CD4-positive, alpha-beta T cell treated with Interleukin-2 at 100 ng/mL for 4 hours (primary cell): ENCODE measurements at regions not wholly inside any gene's neighbourhood (a gene's known extent, or its start where the extent isn't known, plus 50 kb on each side); places are given as distances from the start of the nearest gene placed in this dataset.

ENCODE experiments used
- DNase-seq: peaks from one replicate; pipeline ENCODE4 v3.0.0-alpha.2; 2020; ENCODE audit warnings: low spot score

DNA sequence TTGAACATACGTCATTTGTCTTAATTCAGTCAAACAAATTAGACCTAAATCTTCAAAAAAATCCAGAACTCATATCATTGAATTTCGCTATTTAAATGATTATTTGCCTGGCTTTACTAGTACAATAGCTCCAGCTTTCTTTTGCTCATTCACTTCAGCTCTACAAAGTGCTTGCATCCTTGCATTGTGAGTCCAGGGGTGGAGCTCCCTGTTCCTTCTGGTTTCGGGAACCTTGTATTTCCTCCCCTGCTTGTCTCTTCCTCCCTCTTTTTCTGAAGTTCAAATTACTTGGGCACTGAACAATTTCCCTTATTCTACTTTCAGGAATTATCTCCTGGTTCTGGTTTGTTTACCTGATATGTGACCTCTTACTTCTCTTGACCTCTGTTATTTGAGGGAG lies 58.1 kb upstream of the KITLG start:
- DNase-seq: no peak

- no peak for DNase-seq
Observed at GRCh38 chr12:88634008-88634407, 53.7 kb upstream of the KITLG start.

DNA sequence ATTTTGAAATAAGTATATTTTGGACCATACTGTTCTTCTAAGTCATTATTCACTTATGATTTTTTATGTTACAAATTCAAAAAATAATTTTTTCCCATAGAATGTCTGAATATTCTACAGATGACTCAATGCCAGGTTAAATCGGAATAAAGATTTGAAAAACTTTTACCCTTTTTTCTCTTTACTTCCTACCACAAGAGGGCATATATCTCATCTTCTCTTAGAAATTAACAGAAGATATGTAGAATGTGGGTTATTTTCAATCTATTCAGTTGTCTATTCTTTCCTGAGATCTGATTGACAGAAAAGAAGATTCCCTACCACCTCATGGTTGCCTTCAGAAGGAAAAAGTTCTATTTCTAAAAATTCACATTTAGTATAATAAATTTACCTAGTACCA lies 53.0 kb upstream of the KITLG start:
- no peak for DNase-seq

DNA sequence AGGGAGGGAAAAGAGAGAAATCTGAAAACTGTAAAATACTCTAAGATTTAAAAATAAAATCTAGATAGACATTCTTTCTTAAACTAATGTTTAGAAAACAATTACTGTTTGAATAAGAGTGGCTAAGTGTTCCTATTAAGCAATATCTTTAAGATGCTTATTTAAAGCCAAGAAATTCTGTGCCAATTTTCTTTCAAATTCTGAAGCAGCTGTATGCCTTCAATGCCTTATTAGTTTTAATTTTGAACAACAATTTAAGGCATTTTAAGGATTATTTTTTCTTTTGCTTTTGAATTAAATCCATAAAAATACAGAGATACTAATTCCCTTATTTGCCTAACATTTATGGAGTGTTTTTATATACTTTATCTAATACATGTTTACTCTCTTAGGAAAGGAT lies 50.3 kb upstream of the KITLG start:
- no peak for DNase-seq
